ENCODE measurements at regions not wholly inside any gene's neighbourhood (a gene's known extent, or its start where the extent isn't known, plus 50 kb on each side); places are given as distances from the start of the nearest gene placed in this dataset.

DNA sequence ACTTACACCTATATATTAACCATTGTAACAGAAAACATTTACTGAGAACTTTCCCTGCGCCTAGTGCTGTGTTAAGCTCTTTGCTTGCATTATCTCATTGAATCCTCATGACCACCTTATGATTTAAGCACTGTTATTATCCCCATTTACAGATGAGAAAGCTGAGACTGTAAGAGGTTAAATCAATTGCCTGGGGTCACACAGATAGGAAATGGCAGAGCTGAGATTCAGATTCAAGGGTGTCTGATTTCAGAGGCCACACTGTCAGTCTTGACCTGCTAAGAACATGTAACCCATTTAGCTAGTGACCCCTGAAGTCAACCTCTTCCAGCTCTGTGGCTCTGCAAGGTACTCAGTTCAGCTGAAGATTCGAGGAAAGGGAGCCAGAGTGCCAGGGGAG lies 143.9 kb downstream of the TLE3 start:
- Histone ChIP-seq H2AFZ (ENCODE audit: low read depth, low read length) (no peak overlapping the region), H3K4me1 (ENCODE audit: insufficient read depth, low read length) (no peaks in the 10 kb centered on the region), H3K4me3 (ENCODE audit: low read length) (no peak overlapping the region), H3K27me3 (ENCODE audit: insufficient read depth, low read length) (peaks cover 5% of the 10 kb centered on the region), H3K36me3 (ENCODE audit: insufficient read depth, low read length) (no peaks in the 10 kb centered on the region), H3K9me3 (ENCODE audit: low read length) (no peaks in the 10 kb centered on the region)

- no peak overlapping the region for H3K4me3 ChIP-seq (ENCODE audit: low read length)
- H3K4me1 ChIP-seq (ENCODE audit: insufficient read depth, low read length), result no peaks in the 10 kb centered on the region
- H3K9me3 ChIP-seq (ENCODE audit: low read length), result no peaks in the 10 kb centered on the region
- H3K36me3 ChIP-seq (ENCODE audit: insufficient read depth, low read length), result no peaks in the 10 kb centered on the region
- H2AFZ ChIP-seq (ENCODE audit: low read depth, low read length), result no peak overlapping the region
- H3K27me3 ChIP-seq (ENCODE audit: insufficient read depth, low read length), result peaks cover 5% of the 10 kb centered on the region
These were observed 143.1 kb downstream of the TLE3 start for GRCh38 chr15:69954666-69955065.

DNA sequence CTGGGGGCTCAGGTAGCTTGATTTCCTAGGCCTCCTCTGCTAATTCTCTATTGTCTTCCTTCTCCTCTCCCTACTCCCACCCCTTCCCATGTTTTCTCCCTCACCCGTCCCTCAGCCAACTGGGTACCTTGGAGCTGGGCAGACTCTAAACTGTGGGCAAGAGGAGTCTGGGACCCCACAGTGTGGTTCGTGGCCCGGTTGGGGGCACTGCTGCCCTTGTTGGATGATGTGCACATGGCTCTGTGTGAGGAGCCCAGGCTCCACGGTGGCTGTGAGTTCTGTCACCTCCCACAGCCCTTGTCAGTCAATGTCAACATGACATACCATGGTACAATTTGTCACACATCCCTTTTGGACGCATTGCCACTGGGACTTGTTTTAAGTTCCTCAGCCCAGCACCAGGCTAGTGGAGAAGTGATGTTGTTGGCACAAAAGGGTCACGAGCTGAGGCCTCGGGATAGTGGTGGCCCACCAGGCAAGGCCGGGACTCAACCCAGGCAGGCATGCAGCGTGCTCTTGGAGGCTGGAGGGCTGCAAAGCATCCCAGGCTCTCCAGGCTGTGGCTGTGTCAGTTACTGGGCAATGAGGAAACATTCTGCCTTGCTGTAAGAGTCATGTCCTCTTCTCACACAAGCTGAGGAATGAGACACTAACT lies 142.3 kb downstream of the TLE3 start:
- H2AFZ ChIP-seq (ENCODE audit: low read depth, low read length), result no peak overlapping the region
- H3K27me3 ChIP-seq (ENCODE audit: insufficient read depth, low read length), result peaks cover 5% of the 10 kb centered on the region
- no peaks in the 10 kb centered on the region for H3K9me3 ChIP-seq (ENCODE audit: low read length)

GRCh38 chr15:69956417-69956816 lies 141.3 kb downstream of the TLE3 start:
- Histone ChIP-seq H3K36me3 (ENCODE audit: insufficient read depth, low read length) (no peaks in the 10 kb centered on the region), H2AFZ (ENCODE audit: low read depth, low read length) (no peak overlapping the region), H3K9me3 (ENCODE audit: low read length) (no peaks in the 10 kb centered on the region), H3K4me1 (ENCODE audit: insufficient read depth, low read length) (no peaks in the 10 kb centered on the region), H3K4me3 (ENCODE audit: low read length) (no peak overlapping the region), H3K27me3 (ENCODE audit: insufficient read depth, low read length) (peaks cover 5% of the 10 kb centered on the region)

More for the DNA sequence above, 142.3 kb downstream of the TLE3 start:
- no peaks in the 10 kb centered on the region for H3K36me3 ChIP-seq (ENCODE audit: insufficient read depth, low read length)
- H3K4me3 ChIP-seq (ENCODE audit: low read length), result no peak overlapping the region
- H3K4me1 ChIP-seq (ENCODE audit: insufficient read depth, low read length), result no peaks in the 10 kb centered on the region

GRCh38 chr15:69957175-69957574 lies 140.5 kb downstream of the TLE3 start:
- Histone ChIP-seq H3K4me3 (ENCODE audit: low read length) (no peak overlapping the region), H3K9me3 (ENCODE audit: low read length) (no peaks in the 10 kb centered on the region), H3K36me3 (ENCODE audit: insufficient read depth, low read length) (no peaks in the 10 kb centered on the region), H3K27me3 (ENCODE audit: insufficient read depth, low read length) (peaks cover 5% of the 10 kb centered on the region), H2AFZ (ENCODE audit: low read depth, low read length) (no peak overlapping the region), H3K4me1 (ENCODE audit: insufficient read depth, low read length) (no peaks in the 10 kb centered on the region)

GRCh38 chr15:69958496-69959084 lies 139.1 kb downstream of the TLE3 start:
- Histone ChIP-seq H3K4me3 (ENCODE audit: low read length) (no peak overlapping the region), H2AFZ (ENCODE audit: low read depth, low read length) (no peak overlapping the region), H3K9me3 (ENCODE audit: low read length) (no peaks in the 10 kb centered on the region), H3K36me3 (ENCODE audit: insufficient read depth, low read length) (no peaks in the 10 kb centered on the region), H3K4me1 (ENCODE audit: insufficient read depth, low read length) (no peaks in the 10 kb centered on the region), H3K27me3 (ENCODE audit: insufficient read depth, low read length) (peaks cover 5% of the 10 kb centered on the region)

- no peak overlapping the region for H2AFZ ChIP-seq (ENCODE audit: low read depth, low read length)
- no peak overlapping the region for H3K4me3 ChIP-seq (ENCODE audit: low read length)
- H3K9me3 ChIP-seq (ENCODE audit: low read length), result no peaks in the 10 kb centered on the region
- no peaks in the 10 kb centered on the region for H3K4me1 ChIP-seq (ENCODE audit: insufficient read depth, low read length)
- H3K27me3 ChIP-seq (ENCODE audit: insufficient read depth, low read length), result peaks cover 5% of the 10 kb centered on the region
- H3K36me3 ChIP-seq (ENCODE audit: insufficient read depth, low read length), result no peaks in the 10 kb centered on the region
These were observed 135.2 kb downstream of the TLE3 start for GRCh38 chr15:69962561-69962960.

DNA sequence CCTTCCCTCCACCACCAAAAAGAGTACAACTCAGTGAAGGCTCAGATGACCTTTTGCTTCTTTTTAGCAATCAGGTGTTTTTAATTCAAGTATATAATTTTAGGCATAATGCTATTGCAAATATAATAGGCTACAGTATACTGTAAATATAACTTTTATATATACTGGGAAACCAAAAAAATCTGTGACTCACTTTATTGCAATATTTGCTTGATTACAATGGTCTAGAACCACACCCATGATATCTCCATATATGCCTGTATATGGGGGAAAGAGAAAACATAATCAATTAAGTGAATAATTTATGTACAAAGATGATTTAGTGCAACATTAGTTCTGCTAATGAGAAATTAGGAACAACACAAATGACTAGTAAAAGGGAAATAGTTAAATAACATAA lies 134.3 kb downstream of the TLE3 start:
- no peak overlapping the region for H2AFZ ChIP-seq (ENCODE audit: low read depth, low read length)
- H3K9me3 ChIP-seq (ENCODE audit: low read length), result no peaks in the 10 kb centered on the region
- H3K36me3 ChIP-seq (ENCODE audit: insufficient read depth, low read length), result no peaks in the 10 kb centered on the region
- no peaks in the 10 kb centered on the region for H3K27me3 ChIP-seq (ENCODE audit: insufficient read depth, low read length)
- no peak overlapping the region for H3K4me3 ChIP-seq (ENCODE audit: low read length)
- H3K4me1 ChIP-seq (ENCODE audit: insufficient read depth, low read length), result no peaks in the 10 kb centered on the region

GRCh38 chr15:69971771-69972170 lies 125.9 kb downstream of the TLE3 start:
- H3K4me3 ChIP-seq (ENCODE audit: low read length), result no peak overlapping the region
- peaks cover 7% of the 10 kb centered on the region for H3K27me3 ChIP-seq (ENCODE audit: insufficient read depth, low read length)
- H3K4me1 ChIP-seq (ENCODE audit: insufficient read depth, low read length), result no peaks in the 10 kb centered on the region
- H3K36me3 ChIP-seq (ENCODE audit: insufficient read depth, low read length), result no peaks in the 10 kb centered on the region
- H2AFZ ChIP-seq (ENCODE audit: low read depth, low read length), result no peak overlapping the region
- H3K9me3 ChIP-seq (ENCODE audit: low read length), result no peaks in the 10 kb centered on the region

DNA sequence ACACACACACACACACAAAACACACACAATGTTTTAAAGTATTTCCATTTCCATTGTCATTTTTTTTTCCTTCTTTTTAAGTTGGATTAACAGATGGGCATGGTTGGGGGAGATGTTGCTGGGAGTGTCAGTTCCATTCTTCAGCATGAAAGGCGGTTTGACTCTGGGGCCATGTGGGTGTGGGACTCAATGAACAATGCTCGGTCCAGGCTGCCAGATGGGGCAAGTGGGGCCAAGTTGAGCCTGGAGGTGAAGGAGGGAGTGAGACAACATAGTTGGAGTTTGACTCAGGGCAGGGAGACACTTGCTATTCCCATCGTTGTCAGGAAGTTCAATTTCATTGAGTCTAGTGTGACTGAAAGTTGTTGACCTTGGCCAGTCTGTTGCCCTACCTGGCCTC lies 125.3 kb downstream of the TLE3 start:
- Histone ChIP-seq H3K4me3 (ENCODE audit: low read length) (no peak overlapping the region), H3K4me1 (ENCODE audit: insufficient read depth, low read length) (no peaks in the 10 kb centered on the region), H3K9me3 (ENCODE audit: low read length) (no peaks in the 10 kb centered on the region), H3K27me3 (ENCODE audit: insufficient read depth, low read length) (peaks cover 7% of the 10 kb centered on the region), H2AFZ (ENCODE audit: low read depth, low read length) (no peak overlapping the region), H3K36me3 (ENCODE audit: insufficient read depth, low read length) (no peaks in the 10 kb centered on the region)

DNA sequence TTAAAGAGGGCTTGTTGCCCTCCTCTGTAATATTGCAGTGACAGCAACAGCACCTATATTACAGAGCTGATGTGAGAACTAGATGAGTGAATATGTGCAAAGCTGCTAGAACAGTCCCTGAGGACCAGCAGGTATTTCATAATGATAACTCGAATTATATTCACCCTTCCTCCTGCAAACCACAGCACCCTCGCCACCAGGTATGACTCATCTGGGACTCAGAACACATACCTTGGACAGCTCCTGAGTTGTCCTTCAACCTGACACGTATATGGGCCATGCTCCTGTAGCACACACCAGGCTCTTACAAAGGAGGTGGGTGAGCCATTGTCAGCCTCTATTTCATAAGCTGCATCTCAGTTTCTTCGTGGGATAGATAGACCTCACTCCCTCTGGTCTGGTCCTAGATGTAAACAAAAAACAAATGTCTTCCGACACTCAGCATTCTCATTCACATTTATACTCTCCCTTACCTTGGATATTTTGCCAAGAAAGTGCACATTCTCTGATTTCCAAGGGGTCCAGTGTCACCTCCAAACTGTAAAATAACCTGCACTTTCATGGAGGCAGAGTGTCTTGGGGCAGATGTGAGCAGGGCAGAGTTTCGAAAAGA lies 124.5 kb downstream of the TLE3 start:
- H3K36me3 ChIP-seq (ENCODE audit: insufficient read depth, low read length), result no peaks in the 10 kb centered on the region
- H3K27me3 ChIP-seq (ENCODE audit: insufficient read depth, low read length), result peaks cover 7% of the 10 kb centered on the region
- no peak overlapping the region for H2AFZ ChIP-seq (ENCODE audit: low read depth, low read length)
- no peaks in the 10 kb centered on the region for H3K9me3 ChIP-seq (ENCODE audit: low read length)
- H3K4me3 ChIP-seq (ENCODE audit: low read length), result no peak overlapping the region
- no peaks in the 10 kb centered on the region for H3K4me1 ChIP-seq (ENCODE audit: insufficient read depth, low read length)

- Histone ChIP-seq H2AFZ (ENCODE audit: low read depth, low read length) (no peak overlapping the region), H3K4me1 (ENCODE audit: insufficient read depth, low read length) (no peaks in the 10 kb centered on the region), H3K36me3 (ENCODE audit: insufficient read depth, low read length) (no peaks in the 10 kb centered on the region), H3K4me3 (ENCODE audit: low read length) (no peak overlapping the region), H3K27me3 (ENCODE audit: insufficient read depth, low read length) (peaks cover 9% of the 10 kb centered on the region), H3K9me3 (ENCODE audit: low read length) (no peaks in the 10 kb centered on the region)
These were observed 123.8 kb downstream of the TLE3 start for GRCh38 chr15:69973880-69974279.

GRCh38 chr15:69974321-69974720 lies 123.4 kb downstream of the TLE3 start:
- H3K27me3 ChIP-seq (ENCODE audit: insufficient read depth, low read length), result peaks cover 9% of the 10 kb centered on the region
- H3K4me3 ChIP-seq (ENCODE audit: low read length), result no peak overlapping the region
- no peaks in the 10 kb centered on the region for H3K36me3 ChIP-seq (ENCODE audit: insufficient read depth, low read length)
- H3K4me1 ChIP-seq (ENCODE audit: insufficient read depth, low read length), result no peaks in the 10 kb centered on the region
- no peak overlapping the region for H2AFZ ChIP-seq (ENCODE audit: low read depth, low read length)
- H3K9me3 ChIP-seq (ENCODE audit: low read length), result no peaks in the 10 kb centered on the region

Data from neuron (in vitro differentiated cells).